Liver (tissue), 3 donors: ENCODE measurements at regions not wholly inside any gene's neighbourhood (a gene's known extent, or its start where the extent isn't known, plus 50 kb on each side); places are given as distances from the start of the nearest gene placed in this dataset.

Experiments
- CTCF ChIP-seq: fragments of 150-350 bp; IDR thresholded peaks from 2 replicates; pipeline ENCODE4 v1.5.1; 2017; ENCODE audit warnings: improper control_type of control experiment, low read depth, low read length; ENCODE audit not compliant: missing input control
- GABPA ChIP-seq, 2 donors: IDR thresholded peaks in 1 of 2; conservative IDR thresholded peaks in 1 of 2; 2 replicates each; pipeline ENCODE4 v1.6.1; 2016; ENCODE audit warnings: antibody characterized with exemption in 2 of 2, mild to moderate bottlenecking in 1 of 2, moderate library complexity in 1 of 2
- JUND ChIP-seq, 2 donors: IDR thresholded peaks; 2 replicates each; pipeline ENCODE4 v1.6.1; 2016; ENCODE audit warnings: antibody characterized with exemption in 2 of 2
- MAX ChIP-seq: IDR thresholded peaks from 2 replicates; pipeline ENCODE4 v1.6.1; 2016; ENCODE audit warnings: antibody characterized with exemption
- RAD21 ChIP-seq, 2 donors: IDR thresholded peaks; 2 replicates each; pipeline ENCODE4 v1.6.1; 2016; ENCODE audit warnings: antibody characterized with exemption in 2 of 2, mild to moderate bottlenecking in 2 of 2
- REST ChIP-seq: IDR thresholded peaks from 2 replicates; pipeline ENCODE4 v1.6.1; 2016; ENCODE audit warnings: antibody characterized with exemption, mild to moderate bottlenecking
- SP1 ChIP-seq: IDR thresholded peaks from 2 replicates; pipeline ENCODE4 v1.6.1; 2018; ENCODE audit warnings: antibody characterized with exemption, mild to moderate bottlenecking
- donor health status: healthy.
- donor health status: healthy.

- TF ChIP-seq REST (no peak), JUND (IDR thresholded peaks at IDR 0.05) (no peak), CTCF (no peak), MAX (no peak), RAD21 (IDR thresholded peaks at IDR 0.05) (no peak), SP1 (no peak), GABPA (IDR thresholded peaks at IDR 0.05 in 1 of 2, conservative IDR thresholded peaks at IDR 0.05 in 1 of 2) (no peak)
Observed at GRCh38 chr4:75343333-75343732, 170.9 kb downstream of the RCHY1 start.
